GM19452 (cell line): ENCODE measurements at regions not wholly inside any gene's neighbourhood (a gene's known extent, or its start where the extent isn't known, plus 50 kb on each side); places are given as distances from the start of the nearest gene placed in this dataset.
A peak's percentile ranks its signal among the peaks of the same experiment; 100 is the strongest.
"Not testable (repeated sequence)": the region's sequence is repeated elsewhere in the genome, so short reads cannot be mapped to it uniquely, and the experiment has no call there.

ENCODE experiments used
- ATAC-seq: cut with Tn5 transposase; IDR thresholded peaks from one replicate; pipeline ENCODE4 v1.9.1; 2021; ENCODE audit not compliant: unreplicated experiment

GRCh38 chr5:124055751-124056150 lies 543.8 kb downstream of the CSNK1G3 start:
- ATAC-seq: peak; percentile 2

- peak; percentile 34 for ATAC-seq
Observed at GRCh38 chr5:124054564-124054963, 542.6 kb downstream of the CSNK1G3 start.

GRCh38 chr5:124053340-124053739 lies 541.4 kb downstream of the CSNK1G3 start:
- no peak for ATAC-seq

- ATAC-seq: no peak
Observed at GRCh38 chr5:124052201-124052600, 540.2 kb downstream of the CSNK1G3 start.

GRCh38 chr5:124050120-124050770 lies 538.3 kb downstream of the CSNK1G3 start:
- ATAC-seq: no peak

- no peak for ATAC-seq
Observed at GRCh38 chr5:124045412-124045811, 533.4 kb downstream of the CSNK1G3 start.

GRCh38 chr5:124044613-124045012 lies 532.6 kb downstream of the CSNK1G3 start:
- ATAC-seq: no peak

GRCh38 chr5:124043456-124043855 lies 531.5 kb downstream of the CSNK1G3 start:
- ATAC-seq: no peak

GRCh38 chr5:124040799-124041198 lies 528.8 kb downstream of the CSNK1G3 start:
- ATAC-seq: no peak

GRCh38 chr5:124039410-124039809 lies 527.4 kb downstream of the CSNK1G3 start:
- no peak for ATAC-seq

- no peak for ATAC-seq
Observed at GRCh38 chr5:124036786-124037185, 524.8 kb downstream of the CSNK1G3 start.

GRCh38 chr5:124034963-124035362 lies 523.0 kb downstream of the CSNK1G3 start:
- ATAC-seq: peak; percentile 95

- ATAC-seq: no peak
Observed at GRCh38 chr5:124034083-124034700, 522.2 kb downstream of the CSNK1G3 start.

- no peak for ATAC-seq
Observed at GRCh38 chr5:124030043-124030491, 518.1 kb downstream of the CSNK1G3 start.

- no peak for ATAC-seq
Observed at GRCh38 chr5:124027441-124027840, 515.5 kb downstream of the CSNK1G3 start.

GRCh38 chr5:124025306-124025845 lies 513.4 kb downstream of the CSNK1G3 start:
- no peak for ATAC-seq

- ATAC-seq: no peak
Observed at GRCh38 chr5:124022966-124023365, 511.0 kb downstream of the CSNK1G3 start.

GRCh38 chr5:124021776-124022175 lies 509.8 kb downstream of the CSNK1G3 start:
- no peak for ATAC-seq

- ATAC-seq: no peak
Observed at GRCh38 chr5:124021066-124021641, 509.2 kb downstream of the CSNK1G3 start.

- ATAC-seq: not testable (repeated sequence)
Observed at GRCh38 chr5:124017321-124017720, 505.3 kb downstream of the CSNK1G3 start.

- no peak for ATAC-seq
Observed at GRCh38 chr5:124007675-124008398, 495.9 kb downstream of the CSNK1G3 start.
